HG03457 (cell line): ENCODE measurements at regions not wholly inside any gene's neighbourhood (a gene's known extent, or its start where the extent isn't known, plus 50 kb on each side); places are given as distances from the start of the nearest gene placed in this dataset.

Source experiments
- ATAC-seq: cut with Tn5 transposase; IDR thresholded peaks from one replicate; pipeline ENCODE4 v1.9.1; 2021; ENCODE audit warnings: moderate number of reproducible peaks; ENCODE audit not compliant: unreplicated experiment

- ATAC-seq = no peak
Observed at GRCh38 chr10:106520698-106521097, 643.8 kb downstream of the SORCS1 start.

- ATAC-seq = no peak
Observed at GRCh38 chr10:106519376-106520030, 645.0 kb downstream of the SORCS1 start.

GRCh38 chr10:106515206-106515790 is 649.2 kb downstream of the SORCS1 start:
- no peak for ATAC-seq

- ATAC-seq = no peak
Observed at GRCh38 chr10:106513352-106513771, 651.1 kb downstream of the SORCS1 start.

- no peak for ATAC-seq
Observed at GRCh38 chr10:106511917-106512316, 652.6 kb downstream of the SORCS1 start.

- ATAC-seq = no peak
Observed at GRCh38 chr10:106508950-106509349, 655.6 kb downstream of the SORCS1 start.

- no peak for ATAC-seq
Observed at GRCh38 chr10:106506526-106507283, 657.8 kb downstream of the SORCS1 start.

- no peak for ATAC-seq
Observed at GRCh38 chr10:106504536-106504935, 660.0 kb downstream of the SORCS1 start.

- ATAC-seq = no peak
Observed at GRCh38 chr10:106502641-106503040, 661.9 kb downstream of the SORCS1 start.

GRCh38 chr10:106500925-106501525 is 663.5 kb downstream of the SORCS1 start:
- ATAC-seq = no peak

GRCh38 chr10:106500041-106500924 is 664.2 kb downstream of the SORCS1 start:
- no peak for ATAC-seq

GRCh38 chr10:106499448-106499847 is 665.1 kb downstream of the SORCS1 start:
- ATAC-seq = no peak

GRCh38 chr10:106498675-106499074 is 665.8 kb downstream of the SORCS1 start:
- no peak for ATAC-seq

- no peak for ATAC-seq
Observed at GRCh38 chr10:106495931-106496330, 668.6 kb downstream of the SORCS1 start.

GRCh38 chr10:106493751-106494150 is 670.8 kb downstream of the SORCS1 start:
- no peak for ATAC-seq

GRCh38 chr10:106493226-106493625 is 671.3 kb downstream of the SORCS1 start:
- ATAC-seq = no peak

GRCh38 chr10:106487726-106488125 is 676.8 kb downstream of the SORCS1 start:
- ATAC-seq = no peak

GRCh38 chr10:106481598-106482275 is 682.8 kb downstream of the SORCS1 start:
- ATAC-seq = no peak

GRCh38 chr10:106479636-106480035 is 684.9 kb downstream of the SORCS1 start:
- no peak for ATAC-seq

GRCh38 chr10:106474876-106475275 is 689.6 kb downstream of the SORCS1 start:
- ATAC-seq = no peak
